Astrocyte (in vitro differentiated cells and primary cell): ENCODE measurements at regions not wholly inside any gene's neighbourhood (a gene's known extent, or its start where the extent isn't known, plus 50 kb on each side); places are given as distances from the start of the nearest gene placed in this dataset.
A peak's percentile ranks its signal among the peaks of the same experiment; 100 is the strongest.

ENCODE experiments used
- DNase-seq: peaks from one replicate; pipeline ENCODE4 v3.0.0-alpha.2; 2010; ENCODE audit warnings: low read depth
- FAIRE-seq: peaks from 2 replicates; lab custom pipeline; 2011; peaks lifted over from hg19 to GRCh38; lab: Jason Lieb, UNC
- H2AFZ ChIP-seq: 2 replicates; pipeline ENCODE4 v1.6.0; 2012; ENCODE audit warnings: low read depth, low read length, inconsistent platforms
- H3K27ac ChIP-seq: 2 replicates; pipeline ENCODE4 v1.5.1; 2011; ENCODE audit warnings: low read depth, low read length, inconsistent platforms
- H3K27me3 ChIP-seq: 2 replicates; pipeline ENCODE4 v1.6.0; 2011; ENCODE audit warnings: low read length, inconsistent platforms; ENCODE audit not compliant: insufficient read depth
- H3K36me3 ChIP-seq: 2 replicates; pipeline ENCODE4 v1.5.1; 2011; ENCODE audit warnings: low read length, inconsistent platforms; ENCODE audit not compliant: insufficient read depth
- H3K4me1 ChIP-seq: 2 replicates; pipeline ENCODE4 v1.5.1; 2011; ENCODE audit warnings: low read length, inconsistent platforms; ENCODE audit not compliant: insufficient read depth
- H3K4me2 ChIP-seq: 2 replicates; pipeline ENCODE4 v1.6.0; 2012; ENCODE audit warnings: low read length, inconsistent platforms
- H3K4me3 ChIP-seq: 2 replicates; pipeline ENCODE4 v1.5.1; 2011; ENCODE audit warnings: low read depth, mild to moderate bottlenecking, low read length, inconsistent platforms; ENCODE audit not compliant: insufficient read depth
- H3K79me2 ChIP-seq: 2 replicates; pipeline ENCODE4 v1.6.0; 2012; ENCODE audit warnings: mild to moderate bottlenecking, low read length, inconsistent platforms; ENCODE audit not compliant: insufficient read depth
- H3K9ac ChIP-seq: 2 replicates; pipeline ENCODE4 v1.6.0; 2012; ENCODE audit warnings: mild to moderate bottlenecking, low read length, inconsistent platforms
- H3K9me3 ChIP-seq: 2 replicates; pipeline ENCODE4 v1.5.1; 2012; ENCODE audit warnings: low read depth, mild to moderate bottlenecking, low read length, inconsistent platforms; ENCODE audit not compliant: insufficient read depth
- H4K20me1 ChIP-seq: 2 replicates; pipeline ENCODE4 v1.6.0; 2012; ENCODE audit warnings: low read length, inconsistent platforms; ENCODE audit not compliant: insufficient read depth
- H3K27ac Mint-ChIP-seq: one replicate; pipeline ENCODE4 v1.8.0; 2021; ENCODE audit warnings: mild to moderate bottlenecking, mixed read lengths; ENCODE audit not compliant: unreplicated experiment
- H3K27me3 Mint-ChIP-seq: one replicate; pipeline ENCODE4 v1.8.0; 2021; ENCODE audit warnings: low read depth, mixed read lengths; ENCODE audit not compliant: unreplicated experiment
- H3K36me3 Mint-ChIP-seq: one replicate; pipeline ENCODE4 v1.8.0; 2021; ENCODE audit warnings: low read depth, mixed read lengths; ENCODE audit not compliant: unreplicated experiment
- H3K4me1 Mint-ChIP-seq: one replicate; pipeline ENCODE4 v1.8.0; 2021; ENCODE audit warnings: low read depth, mixed read lengths; ENCODE audit not compliant: unreplicated experiment
- H3K4me3 Mint-ChIP-seq: one replicate; pipeline ENCODE4 v1.8.0; 2021; ENCODE audit warnings: mild to moderate bottlenecking, moderate library complexity, mixed read lengths; ENCODE audit not compliant: unreplicated experiment
- H3K9me3 Mint-ChIP-seq: one replicate; pipeline ENCODE4 v1.8.0; 2021; ENCODE audit warnings: mild to moderate bottlenecking, mixed read lengths; ENCODE audit not compliant: unreplicated experiment
- EZH2 ChIP-seq: IDR thresholded peaks from 2 replicates; pipeline ENCODE4 v1.6.1; 2012; ENCODE audit warnings: mild to moderate bottlenecking, low read length, inconsistent platforms; ENCODE audit not compliant: insufficient read depth
- TF ChIP-seq, protein P1 (sequence below): IDR thresholded peaks from 2 replicates; pipeline ENCODE4 v1.5.1; 2011; ENCODE audit warnings: low read depth, mild to moderate bottlenecking, inconsistent platforms, low read length, moderate library complexity; ENCODE audit not compliant: insufficient read depth

DNA sequence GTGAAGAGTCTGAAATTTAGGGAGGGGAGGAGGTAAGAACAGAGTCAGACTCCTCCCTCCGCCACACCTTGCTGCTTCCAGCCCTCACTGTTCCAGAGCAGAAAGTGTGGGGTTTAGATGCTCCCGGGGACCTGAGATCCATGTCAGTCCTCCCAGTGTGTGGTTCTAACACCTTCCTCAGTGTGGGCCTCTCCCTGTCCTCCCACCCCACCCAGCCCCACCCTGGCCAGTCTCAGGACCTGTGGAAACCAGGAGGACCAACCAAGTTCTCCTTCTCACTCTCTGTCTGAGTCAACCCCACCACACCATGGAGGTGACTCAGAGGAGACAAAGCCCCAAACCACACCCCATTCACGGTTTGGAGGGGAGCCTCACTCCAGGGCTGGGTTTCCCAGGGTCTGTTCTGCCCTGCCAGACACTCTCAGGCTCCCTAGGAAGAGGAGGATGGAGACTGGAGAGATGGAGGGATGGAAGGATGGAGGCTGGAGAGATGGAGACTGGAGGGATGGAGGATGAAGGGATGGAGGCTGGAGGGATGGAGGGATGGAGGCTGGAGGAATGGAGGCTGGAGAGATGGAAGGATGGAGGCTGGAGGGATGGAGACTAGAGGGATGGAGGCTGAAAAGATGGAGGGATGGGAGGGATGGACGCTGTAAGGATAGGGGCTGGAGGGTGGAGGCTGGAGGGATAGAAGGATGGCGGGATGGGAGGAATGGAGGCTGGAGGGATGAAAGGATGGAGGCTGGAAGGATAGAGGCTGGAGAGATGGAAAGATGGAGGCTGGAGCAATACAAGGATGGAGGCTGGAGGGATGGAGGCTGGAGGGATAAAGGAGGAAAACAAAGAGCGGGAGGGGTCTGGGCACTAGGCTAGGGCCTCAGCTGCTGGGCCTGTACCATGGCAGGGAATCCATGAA, 100.9 kb upstream of the RUNX3 start:
- peak overlapping the region; percentile 72 for H3K9ac ChIP-seq
- peaks cover 41% of the 10 kb centered on the region for H3K4me1 ChIP-seq
- no peak overlapping the region for H2AFZ ChIP-seq
- H3K9me3 ChIP-seq, result no peaks in the 10 kb centered on the region
- Mint-ChIP-seq H3K27me3 (peaks cover 14% of the 10 kb centered on the region), H3K4me1 (peaks cover 16% of the 10 kb centered on the region), H3K9me3 (peaks cover 3% of the 10 kb centered on the region), H3K4me3 (no peak overlapping the region), H3K27ac (no peak overlapping the region), H3K36me3 (no peaks in the 10 kb centered on the region)
- FAIRE-seq, result no peak
- no peaks in the 10 kb centered on the region for H4K20me1 ChIP-seq
- peak overlapping the region; percentile 8 for H3K4me2 ChIP-seq
- peak; percentile 41 for DNase-seq
- H3K27ac ChIP-seq, result peak overlapping the region; percentile 64
- H3K27me3 ChIP-seq, result peaks cover 3% of the 10 kb centered on the region
- TF ChIP-seq, protein P1, sequence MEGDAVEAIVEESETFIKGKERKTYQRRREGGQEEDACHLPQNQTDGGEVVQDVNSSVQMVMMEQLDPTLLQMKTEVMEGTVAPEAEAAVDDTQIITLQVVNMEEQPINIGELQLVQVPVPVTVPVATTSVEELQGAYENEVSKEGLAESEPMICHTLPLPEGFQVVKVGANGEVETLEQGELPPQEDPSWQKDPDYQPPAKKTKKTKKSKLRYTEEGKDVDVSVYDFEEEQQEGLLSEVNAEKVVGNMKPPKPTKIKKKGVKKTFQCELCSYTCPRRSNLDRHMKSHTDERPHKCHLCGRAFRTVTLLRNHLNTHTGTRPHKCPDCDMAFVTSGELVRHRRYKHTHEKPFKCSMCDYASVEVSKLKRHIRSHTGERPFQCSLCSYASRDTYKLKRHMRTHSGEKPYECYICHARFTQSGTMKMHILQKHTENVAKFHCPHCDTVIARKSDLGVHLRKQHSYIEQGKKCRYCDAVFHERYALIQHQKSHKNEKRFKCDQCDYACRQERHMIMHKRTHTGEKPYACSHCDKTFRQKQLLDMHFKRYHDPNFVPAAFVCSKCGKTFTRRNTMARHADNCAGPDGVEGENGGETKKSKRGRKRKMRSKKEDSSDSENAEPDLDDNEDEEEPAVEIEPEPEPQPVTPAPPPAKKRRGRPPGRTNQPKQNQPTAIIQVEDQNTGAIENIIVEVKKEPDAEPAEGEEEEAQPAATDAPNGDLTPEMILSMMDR, result no peak
- TF ChIP-seq EZH2, result no peak
- no peaks in the 10 kb centered on the region for H3K79me2 ChIP-seq
- no peaks in the 10 kb centered on the region for H3K36me3 ChIP-seq
- no peak overlapping the region for H3K4me3 ChIP-seq

DNA sequence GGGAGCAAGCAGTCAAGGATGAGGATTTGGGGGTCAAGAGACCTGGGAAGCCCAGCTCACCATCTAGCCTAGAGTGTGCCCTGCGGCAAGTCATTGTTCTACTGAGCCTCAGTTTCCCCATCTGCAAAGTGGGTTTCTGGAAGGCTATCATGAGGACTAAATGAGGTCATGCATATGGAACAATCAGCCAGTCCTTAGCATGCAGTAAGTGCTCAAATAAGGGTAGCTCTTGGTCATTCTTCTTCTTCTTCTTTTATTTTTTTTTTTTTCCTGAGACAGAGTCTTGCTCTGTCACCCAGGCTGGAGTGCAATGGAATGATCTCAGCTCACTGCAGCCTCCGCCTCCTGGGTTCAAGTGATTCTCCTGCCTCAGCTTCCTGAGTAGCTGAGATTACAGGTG, 99.9 kb upstream of the RUNX3 start:
- peaks cover 41% of the 10 kb centered on the region for H3K4me1 ChIP-seq
- H3K4me2 ChIP-seq, result no peak overlapping the region
- H3K9me3 Mint-ChIP-seq, result no peaks in the 10 kb centered on the region
- H3K79me2 ChIP-seq, result no peaks in the 10 kb centered on the region
- H3K4me1 Mint-ChIP-seq, result peaks cover 16% of the 10 kb centered on the region
- no peak for TF ChIP-seq EZH2
- TF ChIP-seq, protein P1, result no peak
- no peak overlapping the region for H3K27ac ChIP-seq
- H2AFZ ChIP-seq, result no peak overlapping the region
- H3K27me3 Mint-ChIP-seq, result peaks cover 18% of the 10 kb centered on the region
- no peaks in the 10 kb centered on the region for H3K9me3 ChIP-seq
- H3K4me3 Mint-ChIP-seq, result no peak overlapping the region
- no peaks in the 10 kb centered on the region for H4K20me1 ChIP-seq
- DNase-seq, result no peak
- peaks cover 3% of the 10 kb centered on the region for H3K27me3 ChIP-seq
- no peak for FAIRE-seq
- no peaks in the 10 kb centered on the region for H3K36me3 Mint-ChIP-seq
- H3K36me3 ChIP-seq, result no peaks in the 10 kb centered on the region
- no peak overlapping the region for H3K9ac ChIP-seq
- no peak overlapping the region for H3K4me3 ChIP-seq
- H3K27ac Mint-ChIP-seq, result no peak overlapping the region
